EL (cell line): ENCODE measurements at regions not wholly inside any gene's neighbourhood (a gene's known extent, or its start where the extent isn't known, plus 50 kb on each side); places are given as distances from the start of the nearest gene placed in this dataset.

Experiments used
- DNase-seq: peaks from one replicate; pipeline ENCODE4 v3.0.0-alpha.2; 2016

DNA sequence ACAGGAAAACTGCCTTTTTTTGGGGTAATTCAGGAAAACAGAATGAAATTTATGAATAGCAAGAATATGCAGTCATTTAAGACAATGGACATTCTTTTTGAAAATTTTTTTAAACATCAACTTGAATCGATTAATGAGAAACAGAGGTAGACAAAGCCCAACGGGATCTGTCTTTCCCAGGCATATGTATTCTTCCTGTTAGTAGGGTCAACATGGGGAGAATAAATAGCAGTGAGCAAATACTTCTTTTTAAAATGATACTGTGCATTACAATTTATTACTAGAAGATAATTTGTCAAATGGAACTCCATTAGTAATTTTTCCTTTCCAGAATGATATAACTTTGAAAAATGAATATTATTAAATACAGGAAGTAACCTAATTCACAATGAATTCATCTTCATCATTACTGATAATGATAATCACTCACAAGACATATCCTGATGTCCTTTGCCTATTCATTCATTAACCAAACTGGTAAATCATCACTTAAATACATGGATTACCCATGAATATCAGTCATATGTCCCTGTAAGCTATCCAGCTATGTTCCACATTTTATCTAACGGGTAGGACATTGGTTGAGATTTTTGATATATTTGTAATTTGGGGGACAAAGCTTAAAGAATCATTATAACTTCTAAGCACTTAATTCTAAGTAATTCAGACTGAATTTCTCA is 209.2 kb upstream of the CDIN1 start:
- DNase-seq = no peak

DNA sequence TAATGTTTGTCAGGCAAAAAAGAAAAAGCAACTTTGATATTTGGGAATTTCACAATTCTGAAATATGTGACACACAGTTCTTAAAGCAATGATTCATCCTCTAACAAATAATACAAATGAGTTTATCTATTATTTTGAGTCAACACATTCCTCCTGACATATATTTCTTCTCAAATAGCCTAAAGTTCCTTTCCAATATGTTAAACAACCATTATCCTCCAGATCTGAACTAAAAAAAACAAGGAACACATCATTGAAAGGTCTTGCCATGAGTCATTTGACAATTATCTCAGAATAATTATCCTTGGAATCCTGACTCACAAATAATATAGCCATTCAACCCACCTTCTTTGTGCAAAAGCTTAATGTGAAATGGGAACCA is 208.7 kb upstream of the CDIN1 start:
- DNase-seq = peak; percentile 88

DNA sequence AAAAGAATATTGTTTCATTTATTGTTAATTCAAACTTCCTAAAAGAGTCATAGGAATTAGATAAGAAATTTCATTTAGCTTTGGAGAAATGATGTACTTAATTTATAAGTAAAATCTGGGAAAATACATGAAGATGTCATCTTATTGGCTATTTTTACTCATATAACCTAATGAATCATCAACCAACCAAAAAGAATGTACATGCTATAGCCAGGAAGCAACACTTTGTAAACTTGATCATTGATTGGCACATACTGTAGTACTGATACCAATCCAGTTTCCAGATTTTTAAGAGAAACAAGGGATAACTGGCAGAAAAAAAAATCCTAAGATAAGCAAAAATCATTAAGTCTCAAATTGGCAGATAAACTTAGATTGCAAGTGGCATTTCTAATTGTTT is 207.9 kb upstream of the CDIN1 start:
- DNase-seq = peak; percentile 40

DNA sequence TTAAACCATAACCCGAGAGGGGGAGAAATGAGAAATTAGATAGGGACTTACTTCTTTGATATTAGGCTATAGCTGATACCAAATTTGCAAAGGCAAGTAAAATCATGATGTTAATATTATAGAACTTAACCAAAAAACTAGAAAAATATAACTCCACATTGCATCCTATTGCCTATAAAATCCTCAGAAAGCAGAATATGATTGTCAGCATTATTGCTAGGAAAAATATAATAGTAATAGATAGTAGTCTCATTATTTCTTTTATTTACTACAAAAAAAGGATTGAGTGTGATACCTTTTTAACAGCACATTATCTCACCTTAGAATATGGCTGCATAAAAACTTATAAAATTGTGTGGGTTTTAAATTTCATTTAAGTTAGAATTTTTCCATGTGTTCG is 206.5 kb upstream of the CDIN1 start:
- no peak for DNase-seq

DNA sequence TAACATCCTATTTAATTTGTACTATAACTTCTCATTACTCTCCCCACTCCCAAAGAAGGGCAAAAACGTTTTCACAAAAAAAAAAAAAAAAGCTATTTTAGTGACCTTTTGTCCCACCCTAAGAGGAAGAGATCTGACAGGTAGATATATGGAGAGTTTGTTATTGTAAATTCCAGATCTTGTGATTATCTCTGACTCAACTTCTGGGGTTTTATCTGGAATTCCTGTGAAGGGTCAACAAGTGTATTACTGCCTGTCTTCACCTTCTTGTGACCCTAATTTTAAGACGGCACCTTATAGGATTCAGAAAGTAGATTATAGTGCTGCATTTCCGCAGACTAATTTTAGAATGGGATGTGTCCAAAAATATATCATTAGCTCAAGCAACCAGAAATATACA is 205.9 kb upstream of the CDIN1 start:
- peak; percentile 13 for DNase-seq

DNA sequence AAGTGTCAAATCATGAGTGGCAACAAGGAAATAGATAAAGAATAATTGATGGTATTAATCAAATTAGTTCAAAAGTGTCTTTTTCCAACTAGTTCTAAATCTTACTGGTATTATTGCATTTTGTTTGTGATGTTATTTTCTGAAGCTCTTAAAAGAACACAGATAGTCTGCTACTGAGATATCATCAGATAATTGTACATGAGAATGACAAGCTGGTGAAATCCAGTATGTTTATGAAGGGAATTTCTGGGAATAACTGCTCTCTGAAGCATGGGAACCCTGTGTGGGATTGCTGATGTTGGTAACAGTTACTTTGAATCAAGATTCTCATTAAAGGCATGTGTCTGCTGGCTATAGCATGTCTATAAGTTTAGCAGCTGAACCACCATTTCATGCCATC is 190.3 kb upstream of the CDIN1 start:
- no peak for DNase-seq

DNA sequence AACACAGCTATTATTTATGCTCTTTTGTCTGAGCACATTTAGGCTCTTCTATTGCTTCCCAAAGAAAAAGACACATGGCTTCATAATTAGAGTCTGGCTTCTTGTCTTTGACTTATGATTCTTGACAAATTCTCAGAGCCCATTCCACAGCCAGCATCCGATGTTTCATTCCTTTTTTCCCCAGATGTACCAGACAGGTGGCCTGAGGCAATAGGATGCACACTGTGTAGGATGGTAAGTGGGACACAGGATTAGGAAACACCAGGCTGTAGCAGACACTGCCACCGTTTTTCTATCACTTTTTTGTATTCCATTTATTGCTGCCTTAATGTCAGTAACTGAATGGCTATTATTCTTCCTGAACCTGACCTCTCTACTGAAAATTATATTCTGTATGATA is 188.9 kb upstream of the CDIN1 start:
- DNase-seq = no peak

DNA sequence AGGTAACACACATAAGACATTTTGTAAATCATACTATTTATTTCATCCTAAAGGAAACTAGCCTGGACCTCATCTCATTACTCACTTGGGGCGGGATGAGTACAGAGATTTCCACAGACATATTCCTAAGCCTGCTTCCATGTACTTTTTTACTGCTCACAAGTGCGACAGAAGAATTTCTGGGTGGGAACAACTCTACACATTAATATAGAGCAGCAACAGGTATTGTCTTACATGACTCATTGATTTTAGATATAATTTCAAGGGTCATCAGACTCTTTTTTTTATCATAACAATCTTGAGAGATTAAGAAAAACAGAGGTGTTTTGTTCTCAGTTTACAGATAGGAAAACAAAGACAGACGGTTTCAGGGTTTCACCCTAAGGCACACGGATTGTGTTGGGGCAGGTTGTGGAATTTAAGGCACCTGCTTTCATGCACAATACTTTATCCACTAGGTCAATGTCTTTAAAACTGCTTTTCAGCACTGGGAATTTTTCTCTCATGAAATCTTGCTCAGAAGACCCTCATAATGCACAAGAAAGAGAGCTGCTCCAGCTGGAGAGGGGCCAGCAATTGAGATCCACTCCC is 186.7 kb upstream of the CDIN1 start:
- DNase-seq = no peak

DNA sequence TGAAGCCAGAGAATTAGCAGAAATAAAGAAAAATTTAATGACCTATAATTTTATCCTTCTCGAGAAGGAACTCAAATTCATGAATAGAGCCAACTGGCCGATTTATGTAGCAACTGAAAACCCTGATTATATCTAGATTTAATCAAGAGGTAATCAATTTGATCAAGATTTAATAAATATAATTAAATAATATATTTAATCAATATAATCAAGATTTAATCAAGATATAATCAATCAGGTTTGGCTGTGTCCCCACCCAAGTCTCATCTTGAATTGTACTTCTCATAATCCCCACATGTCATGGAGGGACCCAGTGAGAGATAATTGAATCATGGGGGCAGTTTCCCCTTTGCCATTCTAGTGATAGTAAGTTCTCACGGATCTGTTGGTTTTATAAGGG is 181.2 kb upstream of the CDIN1 start:
- no peak for DNase-seq

DNA sequence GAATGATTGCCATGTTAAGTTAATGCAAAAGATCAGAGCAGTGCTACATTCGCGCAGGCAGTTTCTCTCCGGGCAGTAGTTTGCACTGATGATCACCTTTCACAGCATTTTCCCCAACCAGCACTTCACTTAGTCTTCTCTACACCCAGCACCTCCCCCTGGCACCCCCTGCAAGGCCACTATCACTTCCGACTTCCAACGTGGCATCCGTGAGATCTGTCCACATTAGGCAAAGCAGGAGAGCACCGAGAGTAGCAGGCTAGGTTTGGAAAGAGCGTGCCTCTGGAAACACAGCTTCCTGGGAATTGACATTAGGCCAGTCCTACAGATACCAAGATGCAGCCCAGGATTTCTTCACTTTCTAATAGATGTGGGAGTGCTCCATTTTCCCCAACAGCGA is 180.2 kb upstream of the CDIN1 start:
- no peak for DNase-seq

DNA sequence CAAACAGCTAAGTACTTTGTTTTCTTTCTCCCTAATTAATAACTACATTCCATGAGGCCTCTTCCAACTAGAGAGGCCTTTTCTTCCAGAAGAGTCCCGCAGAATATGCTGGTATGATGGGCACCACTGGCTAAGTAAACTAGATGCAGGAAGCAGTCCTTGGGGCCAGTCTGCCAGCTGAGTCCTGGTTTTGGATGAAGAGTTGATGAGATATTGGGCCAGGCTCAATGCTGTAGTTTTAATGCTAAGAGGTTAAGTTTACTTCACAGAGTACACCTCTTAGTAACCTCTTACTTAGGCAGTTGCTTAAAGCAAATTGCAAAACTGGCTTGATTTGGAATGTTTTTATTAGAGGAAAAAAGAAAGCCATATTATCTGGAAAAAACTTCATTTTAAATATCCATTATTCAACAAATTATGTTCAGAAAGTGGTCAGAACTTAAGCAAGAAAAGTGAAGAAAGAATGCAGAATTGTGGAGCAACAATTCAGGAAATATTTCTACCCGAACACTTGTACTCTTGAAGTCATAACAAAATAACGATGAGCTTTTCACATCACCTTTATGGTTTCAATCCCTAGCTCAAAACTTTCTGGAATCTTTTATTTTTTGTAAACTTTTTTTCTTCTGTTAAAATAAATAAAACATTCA is 178.4 kb upstream of the CDIN1 start:
- DNase-seq = no peak

DNA sequence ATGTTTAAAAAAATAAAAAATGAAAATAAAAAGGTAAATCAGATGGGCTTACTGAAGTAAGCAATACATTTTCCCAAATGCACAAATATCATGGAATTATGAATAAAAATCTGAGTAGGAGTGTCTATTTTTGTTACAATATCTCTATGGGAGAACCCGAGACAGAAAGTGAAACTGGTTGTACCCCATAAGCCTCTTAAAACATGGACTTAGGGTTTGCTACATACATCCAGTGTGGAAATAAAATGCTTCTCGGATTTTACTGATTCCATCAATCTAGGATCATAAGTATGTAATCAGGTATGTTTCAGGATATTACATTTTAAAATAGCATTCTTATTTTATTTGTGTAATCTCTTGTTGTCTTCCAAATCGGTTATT is 177.8 kb upstream of the CDIN1 start:
- peak; percentile 7 for DNase-seq

DNA sequence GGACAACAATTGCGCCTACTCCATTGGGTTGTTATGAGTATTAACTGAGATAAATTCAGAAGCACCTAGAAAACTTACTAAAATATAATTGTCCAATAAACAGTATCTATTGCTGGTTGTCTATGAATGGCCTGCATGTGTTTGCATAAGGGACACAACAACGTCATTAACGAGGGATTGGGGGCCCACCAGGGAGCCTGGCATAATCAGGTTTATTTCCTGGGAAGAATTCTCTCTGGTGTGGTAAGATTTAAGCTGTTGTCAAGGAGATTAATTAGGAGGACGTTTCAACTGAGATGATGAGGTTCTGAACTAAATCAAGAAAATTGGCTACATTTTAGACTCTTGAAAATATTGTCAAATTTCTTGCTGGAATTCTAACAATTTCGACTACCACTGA is 176.1 kb upstream of the CDIN1 start:
- DNase-seq = no peak

DNA sequence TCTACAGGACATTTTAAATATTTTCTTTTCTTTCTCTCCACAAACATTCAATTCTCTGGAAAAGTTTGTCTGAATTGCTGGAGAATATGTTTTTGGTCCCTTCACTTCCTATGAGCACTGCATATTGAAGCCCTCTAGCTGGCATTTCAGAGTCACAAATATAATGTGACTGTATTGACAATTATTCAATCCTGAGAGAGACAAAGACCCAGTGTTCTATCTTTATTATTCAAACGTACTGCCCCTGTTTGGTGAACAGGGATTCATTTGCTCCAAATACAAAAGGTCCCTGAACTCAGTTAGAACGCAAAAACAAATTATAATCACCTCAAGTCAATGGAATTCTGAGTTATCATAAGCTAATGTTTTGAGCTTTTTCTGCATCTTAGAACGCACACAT is 173.1 kb upstream of the CDIN1 start:
- DNase-seq = no peak

DNA sequence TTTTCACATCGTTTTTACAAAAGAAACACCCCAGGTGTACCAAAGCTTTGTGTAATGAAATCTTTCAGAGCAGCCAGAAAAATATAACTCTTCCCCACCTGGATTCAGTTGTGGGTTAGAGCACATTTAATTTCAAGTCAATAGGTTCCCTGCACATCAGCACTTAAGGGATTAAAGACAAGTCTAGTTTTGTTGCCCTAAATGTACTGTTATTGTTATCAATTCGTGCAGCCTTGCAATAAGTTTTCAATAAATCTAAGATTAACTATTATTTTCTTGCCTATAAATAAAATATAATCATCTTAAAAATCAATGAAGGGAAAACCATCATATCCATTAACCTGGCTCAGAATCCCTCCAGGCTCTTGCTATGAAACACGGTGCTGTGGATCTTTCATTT is 172.5 kb upstream of the CDIN1 start:
- DNase-seq = no peak

DNA sequence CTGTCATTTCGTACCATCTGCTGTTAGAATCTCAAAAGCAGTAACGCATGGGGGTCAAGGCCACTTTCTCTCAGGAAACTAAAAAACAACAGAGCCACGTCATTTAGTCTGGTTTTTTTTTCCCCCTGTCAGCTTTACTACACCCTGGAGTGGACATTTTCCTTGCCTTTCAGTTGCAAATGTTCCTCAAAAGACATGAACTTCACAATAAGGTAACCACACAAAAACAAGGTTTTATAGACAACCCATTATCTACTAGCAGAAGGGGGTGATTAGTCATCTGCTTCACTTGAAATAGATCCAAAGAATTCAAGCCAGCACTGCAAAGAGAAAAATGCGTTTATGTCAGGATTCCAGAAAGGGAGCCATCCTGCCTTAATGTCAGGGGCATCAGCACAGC is 171.8 kb upstream of the CDIN1 start:
- DNase-seq = peak; percentile 80

DNA sequence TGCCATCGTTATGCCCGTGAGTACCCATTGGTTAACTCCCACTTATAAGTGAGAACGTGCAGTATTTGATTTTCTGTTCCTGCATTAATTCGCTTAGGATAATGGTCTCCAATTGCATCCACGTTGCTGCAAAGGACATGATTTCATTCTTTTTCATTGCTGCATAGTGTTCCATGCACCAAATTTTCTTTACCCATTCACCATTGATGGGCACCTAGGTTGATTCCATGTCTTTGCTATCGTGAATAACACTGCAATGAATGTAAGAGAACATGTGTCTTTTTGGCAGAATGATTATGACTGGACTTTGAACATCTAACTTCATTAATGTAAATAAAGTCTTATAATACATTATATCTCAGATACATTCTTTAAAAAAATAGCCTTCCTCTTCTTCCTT is 169.6 kb upstream of the CDIN1 start:
- DNase-seq = no peak

DNA sequence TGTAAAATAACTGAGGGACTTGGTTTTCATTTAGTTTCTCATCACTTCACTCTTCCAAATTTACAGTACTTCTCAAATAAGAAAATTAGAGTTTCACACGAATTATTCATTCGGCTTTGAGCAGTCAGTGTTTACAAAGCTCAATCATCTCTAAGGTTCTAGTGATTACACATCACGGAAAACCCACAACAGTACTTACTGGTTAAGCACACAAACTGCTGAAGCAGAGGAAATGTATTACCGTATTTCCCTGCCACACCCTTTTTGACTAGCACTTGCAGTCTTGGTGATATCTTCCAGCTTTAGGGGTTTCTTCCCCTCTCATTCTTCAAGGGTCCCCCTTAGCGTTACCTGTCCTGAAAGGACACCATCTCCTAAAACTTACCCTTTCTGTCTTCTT is 164.8 kb upstream of the CDIN1 start:
- no peak for DNase-seq

DNA sequence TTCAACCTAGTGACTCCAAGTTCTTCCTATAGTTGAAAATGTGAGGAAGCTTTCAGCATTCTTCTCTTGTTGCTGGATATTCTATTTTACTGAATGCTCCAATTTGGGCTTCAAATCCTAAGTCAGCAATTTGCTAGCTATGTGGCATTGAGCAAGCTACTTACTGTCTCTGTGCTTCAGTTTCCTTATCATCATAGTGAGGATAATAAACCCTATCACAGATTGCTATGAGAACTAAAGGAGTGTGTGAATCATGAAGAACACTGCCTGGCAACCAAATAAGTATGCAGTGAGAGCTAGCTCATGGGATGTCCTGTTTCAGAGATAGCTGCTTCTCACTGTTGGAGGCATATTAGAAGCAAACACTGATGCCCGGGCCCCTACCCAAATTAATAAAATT is 163.8 kb upstream of the CDIN1 start:
- peak; percentile 48 for DNase-seq

DNA sequence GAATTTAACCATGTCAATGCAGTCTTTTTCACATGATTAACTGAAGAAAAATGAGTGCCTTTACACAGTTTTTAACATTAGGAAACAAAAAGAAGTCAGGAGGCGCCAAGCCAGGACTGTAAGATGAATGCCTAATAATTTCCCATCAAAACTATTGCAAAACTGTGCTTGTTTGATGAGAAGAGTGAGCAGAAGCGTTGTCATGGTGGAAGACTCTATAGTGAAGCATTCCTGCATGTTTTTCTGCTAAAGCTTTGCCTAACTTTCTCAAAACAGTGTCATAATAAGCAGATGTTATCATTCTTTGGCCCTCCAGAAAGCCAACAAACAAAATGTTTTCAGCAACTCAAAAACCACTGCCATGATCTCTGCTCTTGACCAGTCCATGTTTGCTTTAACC is 156.8 kb upstream of the CDIN1 start:
- DNase-seq = no peak

DNA sequence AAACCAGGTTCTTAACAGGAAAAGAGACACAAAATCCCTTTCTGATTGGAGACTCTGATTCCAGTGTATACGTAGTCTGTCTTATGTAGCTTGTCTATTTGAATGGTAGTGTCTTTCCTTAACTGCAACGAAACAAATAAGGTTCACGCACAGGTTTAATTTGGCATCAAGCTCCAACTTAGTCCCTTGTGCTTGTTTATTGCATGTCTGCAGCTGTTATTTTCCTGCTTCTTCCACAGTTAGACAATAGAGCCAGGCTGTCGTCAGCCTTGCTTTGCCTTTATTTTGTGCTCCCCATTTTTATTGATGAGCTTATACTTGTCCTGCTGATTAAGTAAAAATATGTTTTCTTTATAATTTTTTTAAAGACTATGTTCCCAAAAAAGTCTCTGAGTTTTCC is 152.7 kb upstream of the CDIN1 start:
- no peak for DNase-seq

DNA sequence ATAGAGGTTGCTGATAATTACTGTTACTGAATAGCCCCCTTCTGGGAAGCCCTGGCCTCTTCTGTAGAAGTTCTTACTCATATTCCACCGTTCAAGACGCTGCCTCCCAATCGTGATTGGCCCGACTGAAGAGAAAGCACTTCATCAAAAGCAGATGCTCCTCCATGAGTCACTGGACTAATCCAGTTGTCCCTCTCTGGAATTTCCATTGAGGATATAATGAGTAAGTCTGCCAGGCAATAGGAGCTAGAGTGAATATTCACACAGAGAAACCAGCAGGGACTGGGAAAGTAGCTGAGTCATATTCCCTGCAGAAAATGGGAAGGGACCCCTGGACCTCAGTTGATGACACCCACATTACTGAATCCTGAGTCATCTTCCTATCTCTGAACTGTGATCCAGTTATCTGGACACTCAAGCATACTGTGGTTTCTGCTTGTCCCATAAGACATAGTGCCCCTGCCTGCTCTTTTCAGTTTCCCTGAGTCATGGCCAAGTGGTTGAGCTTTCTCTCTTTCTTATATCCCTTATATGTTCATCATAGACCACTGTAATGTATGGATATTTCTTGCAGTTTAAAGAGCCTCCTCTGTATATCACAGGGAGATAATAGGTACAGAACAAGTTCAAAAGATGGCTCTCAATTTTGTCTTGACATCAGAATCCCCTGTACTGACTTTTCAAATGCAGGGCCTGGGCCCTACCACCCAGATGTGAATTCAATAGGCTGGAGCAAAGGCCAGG is 151.2 kb upstream of the CDIN1 start:
- peak; percentile 100 for DNase-seq

DNA sequence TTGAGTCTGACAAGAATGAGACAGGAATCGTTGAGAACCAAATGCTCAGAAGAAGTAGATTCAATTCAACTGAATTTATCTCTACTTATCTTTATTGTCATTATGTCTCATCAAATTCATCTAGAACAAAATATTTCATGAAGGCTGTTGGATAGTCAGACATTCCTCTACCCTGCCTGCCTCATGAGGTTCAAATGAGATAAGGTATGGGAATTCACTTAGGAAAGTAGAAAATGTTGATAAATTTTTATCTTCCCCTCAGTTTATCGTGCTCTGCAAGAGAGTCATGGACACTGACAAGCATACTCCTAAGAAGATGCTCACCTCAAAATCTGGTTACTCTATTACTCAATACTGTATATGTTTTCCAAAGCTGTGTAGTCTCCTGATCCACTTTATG is 149.7 kb upstream of the CDIN1 start:
- DNase-seq = no peak

DNA sequence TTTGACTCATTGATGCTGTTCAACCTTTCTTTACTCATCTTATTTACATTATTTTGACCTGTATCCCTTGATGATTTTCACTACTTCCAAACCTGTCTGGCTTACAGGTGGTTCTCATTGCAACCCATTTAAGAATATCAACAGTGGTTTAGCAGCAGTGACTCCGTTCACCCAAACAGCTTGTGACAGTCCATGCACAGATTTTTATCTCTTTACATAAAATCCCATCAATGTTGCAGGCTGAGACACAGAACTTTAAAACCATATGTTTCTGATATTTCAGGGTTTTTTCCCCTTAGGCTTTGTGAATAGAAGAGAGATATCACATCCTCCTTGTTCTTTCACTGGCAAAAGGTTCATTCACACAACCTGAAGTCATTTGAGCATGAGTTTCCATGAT is 149.1 kb upstream of the CDIN1 start:
- DNase-seq = no peak
